ENCODE measurements at regions not wholly inside any gene's neighbourhood (a gene's known extent, or its start where the extent isn't known, plus 50 kb on each side); places are given as distances from the start of the nearest gene placed in this dataset.

GRCh38 chrX:78513971-78514738 is 145.0 kb downstream of the RTL3 start:
- TF ChIP-seq CTCF (IDR thresholded peaks at IDR 0.05; ENCODE audit: insufficient read depth, low read length) (no peak), POLR2AphosphoS5 (IDR thresholded peaks at IDR 0.05; ENCODE audit: low read depth) (no peak), SPI1 (IDR thresholded peaks at IDR 0.05; ENCODE audit: borderline replicate concordance, low read depth) (no peak), GABPA (IDR thresholded peaks at IDR 0.05; ENCODE audit: low read depth) (no peak)
- TF ChIP-seq, protein P1, sequence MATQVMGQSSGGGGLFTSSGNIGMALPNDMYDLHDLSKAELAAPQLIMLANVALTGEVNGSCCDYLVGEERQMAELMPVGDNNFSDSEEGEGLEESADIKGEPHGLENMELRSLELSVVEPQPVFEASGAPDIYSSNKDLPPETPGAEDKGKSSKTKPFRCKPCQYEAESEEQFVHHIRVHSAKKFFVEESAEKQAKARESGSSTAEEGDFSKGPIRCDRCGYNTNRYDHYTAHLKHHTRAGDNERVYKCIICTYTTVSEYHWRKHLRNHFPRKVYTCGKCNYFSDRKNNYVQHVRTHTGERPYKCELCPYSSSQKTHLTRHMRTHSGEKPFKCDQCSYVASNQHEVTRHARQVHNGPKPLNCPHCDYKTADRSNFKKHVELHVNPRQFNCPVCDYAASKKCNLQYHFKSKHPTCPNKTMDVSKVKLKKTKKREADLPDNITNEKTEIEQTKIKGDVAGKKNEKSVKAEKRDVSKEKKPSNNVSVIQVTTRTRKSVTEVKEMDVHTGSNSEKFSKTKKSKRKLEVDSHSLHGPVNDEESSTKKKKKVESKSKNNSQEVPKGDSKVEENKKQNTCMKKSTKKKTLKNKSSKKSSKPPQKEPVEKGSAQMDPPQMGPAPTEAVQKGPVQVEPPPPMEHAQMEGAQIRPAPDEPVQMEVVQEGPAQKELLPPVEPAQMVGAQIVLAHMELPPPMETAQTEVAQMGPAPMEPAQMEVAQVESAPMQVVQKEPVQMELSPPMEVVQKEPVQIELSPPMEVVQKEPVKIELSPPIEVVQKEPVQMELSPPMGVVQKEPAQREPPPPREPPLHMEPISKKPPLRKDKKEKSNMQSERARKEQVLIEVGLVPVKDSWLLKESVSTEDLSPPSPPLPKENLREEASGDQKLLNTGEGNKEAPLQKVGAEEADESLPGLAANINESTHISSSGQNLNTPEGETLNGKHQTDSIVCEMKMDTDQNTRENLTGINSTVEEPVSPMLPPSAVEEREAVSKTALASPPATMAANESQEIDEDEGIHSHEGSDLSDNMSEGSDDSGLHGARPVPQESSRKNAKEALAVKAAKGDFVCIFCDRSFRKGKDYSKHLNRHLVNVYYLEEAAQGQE (IDR thresholded peaks at IDR 0.05; ENCODE audit: insufficient replicate concordance, low read depth): no peak
